HEK293 (cell line): ENCODE measurements at regions not wholly inside any gene's neighbourhood (a gene's known extent, or its start where the extent isn't known, plus 50 kb on each side); places are given as distances from the start of the nearest gene placed in this dataset.

Experiments
- CTCF ChIA-PET: fragments of 350-600 bp; formaldehyde crosslinking; extraction: SDS; loops from one replicate; lab custom pipeline; 2021; ENCODE audit warnings: antibody characterized with exemption; lab: Yijun Ruan, JAX
- POLR2A ChIA-PET: fragments of 300-600 bp; formaldehyde crosslinking; extraction: SDS; loops from one replicate; lab custom pipeline; 2020; ENCODE audit warnings: antibody characterized with exemption, inconsistent platforms; lab: Yijun Ruan, JAX
- H3K27ac ChIP-seq: fragments of 200-500 bp; sonication (Bioruptor generic); 2 replicates; pipeline ENCODE4 v1.5.1; 2014; ENCODE audit warnings: low read depth, low read length, control low read depth, inconsistent platforms; ENCODE audit errors: extremely low read depth
- H3K36me3 ChIP-seq, 2 experiments: fragments of 200-500 bp in 1 of 2; sonication (Bioruptor generic) in 1 of 2; 1 replicate in 1 of 2; 2 replicates in 1 of 2; pipeline ENCODE4 v1.5.1; 2014 to 2017; ENCODE audit warnings: inconsistent platforms in 2 of 2, low read length in 2 of 2; ENCODE audit not compliant: control insufficient read depth in 2 of 2, insufficient read depth in 1 of 2
- H3K4me1 ChIP-seq: fragments of 200-500 bp; sonication (Bioruptor generic); 2 replicates; pipeline ENCODE4 v1.5.1; 2014; ENCODE audit warnings: mild to moderate bottlenecking, low read length, inconsistent platforms; ENCODE audit not compliant: control insufficient read depth, insufficient read depth
- H3K4me3 ChIP-seq: 2 replicates; pipeline ENCODE4 v1.5.1; 2011; ENCODE audit warnings: low read depth, mild to moderate bottlenecking, control low read depth, low read length, moderate library complexity
- H3K9me3 ChIP-seq: fragments of 200-500 bp; sonication (Bioruptor generic); 2 replicates; pipeline ENCODE4 v1.5.1; 2014; ENCODE audit warnings: low read depth, low read length, inconsistent platforms; ENCODE audit not compliant: control insufficient read depth, insufficient read depth
- GLI4 ChIP-seq: fragments of 450-650 bp; formaldehyde crosslinking; IDR thresholded peaks from 2 replicates; pipeline ENCODE4 v1.5.1; 2016; ENCODE audit warnings: missing biosample characterization, missing genetic modification characterization
- HOXA7 ChIP-seq: sonication (generic); formaldehyde crosslinking; IDR thresholded peaks from 2 replicates; pipeline ENCODE4 v1.8.1; 2022; ENCODE audit warnings: missing genetic modification reagents, borderline replicate concordance
- REPIN1 ChIP-seq: fragments of 450-650 bp; formaldehyde crosslinking; IDR thresholded peaks from 2 replicates; pipeline ENCODE4 v1.5.1; 2017; ENCODE audit warnings: missing biosample characterization, missing genetic modification characterization, low read depth
- SCRT2 ChIP-seq: fragments of 450-650 bp; formaldehyde crosslinking; IDR thresholded peaks from 2 replicates; pipeline ENCODE4 v1.5.1; 2016; ENCODE audit warnings: missing biosample characterization, missing genetic modification characterization
- TRIM28 ChIP-seq: IDR thresholded peaks from 2 replicates; pipeline ENCODE4 v1.6.1; 2011; ENCODE audit warnings: low read length, control low read depth, borderline replicate concordance
- ZFP41 ChIP-seq: fragments of 450-650 bp; formaldehyde crosslinking; IDR thresholded peaks from 2 replicates; pipeline ENCODE4 v1.5.1; 2016; ENCODE audit warnings: missing biosample characterization, missing genetic modification characterization, borderline replicate concordance
- ZNF19 ChIP-seq: fragments of 450-650 bp; formaldehyde crosslinking; IDR thresholded peaks from 2 replicates; pipeline ENCODE4; 2016; ENCODE audit warnings: missing biosample characterization, missing genetic modification characterization, low read depth
- ZNF2 ChIP-seq: fragments of 450-650 bp; formaldehyde crosslinking; IDR thresholded peaks from 2 replicates; pipeline ENCODE4 v1.5.1; 2016; ENCODE audit warnings: missing biosample characterization, missing genetic modification characterization
- ZNF221 ChIP-seq: fragments of 450-650 bp; formaldehyde crosslinking; IDR thresholded peaks from 2 replicates; pipeline ENCODE4 v1.5.1; 2017; ENCODE audit warnings: missing biosample characterization, missing genetic modification characterization, borderline replicate concordance
- ZNF223 ChIP-seq: fragments of 450-650 bp; formaldehyde crosslinking; IDR thresholded peaks from 2 replicates; pipeline ENCODE4 v1.5.1; 2016; ENCODE audit warnings: missing biosample characterization, missing genetic modification characterization
- ZNF341 ChIP-seq: fragments of 450-650 bp; formaldehyde crosslinking; IDR thresholded peaks from 2 replicates; pipeline ENCODE4; 2016; ENCODE audit warnings: low read depth, missing biosample characterization, missing genetic modification characterization
- ZNF423 ChIP-seq: fragments of 450-650 bp; formaldehyde crosslinking; IDR thresholded peaks from 2 replicates; pipeline ENCODE4 v1.5.1; 2016; ENCODE audit warnings: missing biosample characterization, missing genetic modification characterization
- ZNF501 ChIP-seq: fragments of 450-650 bp; formaldehyde crosslinking; IDR thresholded peaks from 2 replicates; pipeline ENCODE4 v1.5.1; 2016; ENCODE audit warnings: missing biosample characterization, missing genetic modification characterization
- ZNF571 ChIP-seq: fragments of 450-650 bp; formaldehyde crosslinking; IDR thresholded peaks from 2 replicates; pipeline ENCODE4 v1.5.0; 2017; ENCODE audit warnings: missing biosample characterization, missing genetic modification characterization
- ZNF626 ChIP-seq: fragments of 450-650 bp; sonication (Bioruptor Pico); formaldehyde crosslinking; IDR thresholded peaks from 2 replicates; pipeline ENCODE4 v1.5.1; 2018; ENCODE audit warnings: missing biosample characterization, missing genetic modification characterization, inconsistent platforms
- ZNF654 ChIP-seq: fragments of 450-650 bp; formaldehyde crosslinking; IDR thresholded peaks from 2 replicates; pipeline ENCODE4 v1.5.1; 2016; ENCODE audit warnings: low read depth, missing biosample characterization, missing genetic modification characterization
- ZNF660 ChIP-seq: fragments of 450-650 bp; IDR thresholded peaks from 2 replicates; pipeline ENCODE4 v1.5.1; 2018; ENCODE audit warnings: missing biosample characterization, mild to moderate bottlenecking, missing genetic modification characterization
- ZNF677 ChIP-seq: fragments of 450-650 bp; IDR thresholded peaks from 2 replicates; pipeline ENCODE4 v1.5.0; 2018; ENCODE audit warnings: missing biosample characterization, mild to moderate bottlenecking, missing genetic modification characterization, moderate library complexity
- ZNF792 ChIP-seq: fragments of 450-650 bp; formaldehyde crosslinking; IDR thresholded peaks from 2 replicates; pipeline ENCODE4 v1.5.1; 2016; ENCODE audit warnings: missing biosample characterization, missing genetic modification characterization
- TF ChIP-seq, protein P1 (sequence below): fragments of 450-650 bp; formaldehyde crosslinking; IDR thresholded peaks from 2 replicates; pipeline ENCODE4 v1.5.1; 2016; ENCODE audit warnings: missing biosample characterization, missing genetic modification characterization

- Histone ChIP-seq H3K36me3 (no peaks in the 10 kb centered on the region), H3K9me3 (no peaks in the 10 kb centered on the region), H3K4me3 (no peak overlapping the region), H3K27ac (no peak overlapping the region)
- TF ChIP-seq ZNF660 (tag by site-specific recombination) (no peak), ZNF19 (tag by site-specific recombination) (no peak), HOXA7 (CRISPR knock-in tag) (no peak), ZNF501 (tag by site-specific recombination) (no peak), ZNF223 (tag by site-specific recombination) (no peak)
- TF ChIP-seq, protein P1, sequence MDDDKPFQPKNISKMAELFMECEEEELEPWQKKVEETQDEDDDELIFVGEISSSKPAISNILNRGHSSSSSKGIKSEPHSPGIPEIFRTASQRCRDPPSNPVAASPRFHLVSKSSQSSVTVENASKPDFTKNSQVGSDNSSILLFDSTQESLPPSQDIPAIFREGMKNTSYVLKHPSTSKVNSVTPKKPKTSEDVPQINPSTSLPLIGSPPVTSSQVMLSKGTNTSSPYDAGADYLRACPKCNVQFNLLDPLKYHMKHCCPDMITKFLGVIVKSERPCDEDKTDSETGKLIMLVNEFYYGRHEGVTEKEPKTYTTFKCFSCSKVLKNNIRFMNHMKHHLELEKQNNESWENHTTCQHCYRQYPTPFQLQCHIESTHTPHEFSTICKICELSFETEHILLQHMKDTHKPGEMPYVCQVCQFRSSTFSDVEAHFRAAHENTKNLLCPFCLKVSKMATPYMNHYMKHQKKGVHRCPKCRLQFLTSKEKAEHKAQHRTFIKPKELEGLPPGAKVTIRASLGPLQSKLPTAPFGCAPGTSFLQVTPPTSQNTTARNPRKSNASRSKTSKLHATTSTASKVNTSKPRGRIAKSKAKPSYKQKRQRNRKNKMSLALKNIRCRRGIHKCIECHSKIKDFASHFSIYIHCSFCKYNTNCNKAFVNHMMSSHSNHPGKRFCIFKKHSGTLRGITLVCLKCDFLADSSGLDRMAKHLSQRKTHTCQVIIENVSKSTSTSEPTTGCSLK (tag by site-specific recombination), result no peak
- TF ChIP-seq, all 188 proteins: peak for 0
- ChIA-PET CTCF (no interaction called here), POLR2A (no interaction called here)
- H3K4me1 ChIP-seq, result no peaks in the 10 kb centered on the region
Measured at GRCh38 chr4:64588507-64588906, 179.3 kb upstream of the TECRL start.

DNA sequence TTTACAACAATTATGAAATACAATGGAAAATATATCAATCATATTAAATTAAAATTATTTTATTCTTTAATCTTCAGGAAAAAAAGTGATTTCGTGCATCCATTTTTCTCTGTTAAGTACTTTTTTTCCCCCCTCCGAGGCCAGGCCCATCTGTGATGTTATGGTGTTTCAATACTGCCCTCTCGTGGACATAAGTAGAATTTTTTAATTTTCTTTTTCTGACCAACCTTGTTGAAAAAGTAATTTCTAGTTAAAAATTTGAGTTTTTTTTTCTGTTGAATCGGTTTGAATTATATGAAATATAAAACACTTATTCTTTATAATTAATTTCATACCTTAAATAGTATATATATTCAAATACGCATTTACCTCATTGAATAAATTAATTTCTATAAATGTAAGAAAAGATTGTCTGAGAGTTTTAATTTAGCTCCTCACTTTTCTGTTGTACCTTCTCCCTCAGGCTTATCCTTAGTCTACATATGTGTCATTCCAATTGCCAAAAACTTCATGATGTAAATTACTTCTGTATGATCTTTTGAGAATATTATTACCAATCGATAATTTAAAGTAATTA, 175.8 kb upstream of the TECRL start:
- TF ChIP-seq ZNF654 (tag by site-specific recombination) (peak; percentile 57), HOXA7 (CRISPR knock-in tag) (no peak)
- CTCF ChIA-PET, result interaction anchor here (0.9 to 1.2 kb wide), 2 partner anchors 26 to 341 kb away, joined by 3 read pairs; no protein-coding TSS in a partner anchor
- no peaks in the 10 kb centered on the region for H3K9me3 ChIP-seq
- no peaks in the 10 kb centered on the region for H3K4me1 ChIP-seq
- H3K4me3 ChIP-seq, result no peak overlapping the region
- no peak overlapping the region for H3K27ac ChIP-seq
- H3K36me3 ChIP-seq, result no peaks in the 10 kb centered on the region
- POLR2A ChIA-PET, result no interaction called here

DNA sequence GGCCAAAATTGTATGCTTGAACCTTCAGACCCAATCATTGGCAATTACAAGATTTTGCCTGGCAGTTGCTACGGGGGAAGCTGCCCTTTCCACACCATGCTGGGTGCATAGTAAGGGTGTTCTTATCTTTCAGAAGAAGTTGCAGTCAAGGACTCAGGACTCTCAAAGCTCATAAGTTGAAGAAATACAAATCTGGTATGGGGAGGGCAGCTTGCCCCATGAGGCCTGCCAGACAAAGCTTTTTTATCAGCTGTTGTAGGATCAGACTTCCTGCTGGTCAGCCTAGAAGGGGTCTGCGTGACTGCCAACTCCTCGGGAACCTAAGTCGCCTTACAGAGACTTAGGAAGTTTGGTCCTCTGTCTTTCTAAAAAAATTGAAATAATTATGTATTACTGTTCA, 174.9 kb upstream of the TECRL start:
- H3K4me3 ChIP-seq, result no peak overlapping the region
- no peak overlapping the region for H3K27ac ChIP-seq
- ChIA-PET POLR2A (no interaction called here), CTCF (interaction anchor here (0.7 to 0.9 kb wide), 2 partner anchors 9 to 340 kb away, joined by 3 read pairs; no protein-coding TSS in a partner anchor)
- no peaks in the 10 kb centered on the region for H3K36me3 ChIP-seq
- TF ChIP-seq ZFP41 (tag by site-specific recombination), result no peak
- TF ChIP-seq REPIN1 (tag by site-specific recombination), result no peak
- no peak for TF ChIP-seq ZNF2 (tag by site-specific recombination)
- no peak for TF ChIP-seq ZNF571 (tag by site-specific recombination)
- no peak for TF ChIP-seq ZNF221 (tag by site-specific recombination)
- no peak for TF ChIP-seq ZNF423 (tag by site-specific recombination)
- TF ChIP-seq ZNF677, result no peak
- no peak for TF ChIP-seq TRIM28
- no peak for TF ChIP-seq ZNF792 (tag by site-specific recombination)
- TF ChIP-seq SCRT2, result no peak
- TF ChIP-seq GLI4, result no peak
- no peak for TF ChIP-seq ZNF626 (tag by site-specific recombination)
- TF ChIP-seq HOXA7 (CRISPR knock-in tag), result no peak
- TF ChIP-seq ZNF341 (tag by site-specific recombination), result no peak
- H3K4me1 ChIP-seq, result no peaks in the 10 kb centered on the region
- H3K9me3 ChIP-seq, result no peaks in the 10 kb centered on the region
